Activated gamma-delta T cell treated with anti-CD3 and anti-CD28 coated beads, Interleukin-2, amount 50 U/mL, for 16 hours (primary cell): ENCODE measurements at regions not wholly inside any gene's neighbourhood (a gene's known extent, or its start where the extent isn't known, plus 50 kb on each side); places are given as distances from the start of the nearest gene placed in this dataset.
A peak's percentile ranks its signal among the peaks of the same experiment; 100 is the strongest.

ENCODE experiments used
- DNase-seq: peaks from one replicate; pipeline ENCODE4 v3.0.0-alpha.2; 2020; ENCODE audit warnings: low read depth

GRCh38 chr2:203789618-203790017 is 78.0 kb upstream of the CTLA4 start:
- DNase-seq: no peak

- DNase-seq: no peak
Measured at GRCh38 chr2:203790134-203790852, 77.3 kb upstream of the CTLA4 start.

GRCh38 chr2:203796248-203797010 is 71.1 kb upstream of the CTLA4 start:
- no peak for DNase-seq

- DNase-seq: no peak
Measured at GRCh38 chr2:203797276-203797675, 70.3 kb upstream of the CTLA4 start.

GRCh38 chr2:203797712-203798111 is 69.9 kb upstream of the CTLA4 start:
- DNase-seq: no peak

- DNase-seq: no peak
Measured at GRCh38 chr2:203798296-203799087, 69.1 kb upstream of the CTLA4 start.

- DNase-seq: no peak
Measured at GRCh38 chr2:203799908-203800307, 67.7 kb upstream of the CTLA4 start.

GRCh38 chr2:203800783-203801182 is 66.8 kb upstream of the CTLA4 start:
- DNase-seq: no peak

GRCh38 chr2:203802342-203803052 is 65.1 kb upstream of the CTLA4 start:
- DNase-seq: no peak

GRCh38 chr2:203803053-203803429 is 64.5 kb upstream of the CTLA4 start:
- no peak for DNase-seq

GRCh38 chr2:203804070-203804469 is 63.5 kb upstream of the CTLA4 start:
- no peak for DNase-seq

GRCh38 chr2:203804764-203805485 is 62.6 kb upstream of the CTLA4 start:
- DNase-seq: no peak

- no peak for DNase-seq
Measured at GRCh38 chr2:203805486-203805838, 62.1 kb upstream of the CTLA4 start.

GRCh38 chr2:203806761-203807160 is 60.8 kb upstream of the CTLA4 start:
- DNase-seq: no peak

- no peak for DNase-seq
Measured at GRCh38 chr2:203808046-203808750, 59.4 kb upstream of the CTLA4 start.

- DNase-seq: no peak
Measured at GRCh38 chr2:203809084-203809521, 58.5 kb upstream of the CTLA4 start.

- DNase-seq: no peak
Measured at GRCh38 chr2:203809991-203810510, 57.5 kb upstream of the CTLA4 start.

- DNase-seq: peak; percentile 57
Measured at GRCh38 chr2:203811491-203812221, 55.9 kb upstream of the CTLA4 start.

GRCh38 chr2:203812294-203813221 is 55.0 kb upstream of the CTLA4 start:
- DNase-seq: no peak
